ENCODE measurements at regions not wholly inside any gene's neighbourhood (a gene's known extent, or its start where the extent isn't known, plus 50 kb on each side); places are given as distances from the start of the nearest gene placed in this dataset.
"Not testable (repeated sequence)": the region's sequence is repeated elsewhere in the genome, so short reads cannot be mapped to it uniquely, and the experiment has no call there.

GRCh38 chr9:87785315-87785970 is 59.5 kb downstream of the CTSL start:
- Histone ChIP-seq H3K9ac (ENCODE audit: insufficient read depth in 1 of 2, low read depth in 2 of 2, low read length in 2 of 2) (peak overlapping the region in 1 of 2 experiments; percentile 56; a peak in 2 of 4 replicates), H2AFZ (ENCODE audit: low read depth, low read length) (peak overlapping the region; percentile 89), H3K27ac (ENCODE audit: extremely low read depth, low read depth, low read length) (peak overlapping the region; percentile 80), H3K4me2 (ENCODE audit: insufficient read depth, low read length) (peak overlapping the region; percentile 63), H3K4me1 (replicated peaks in 1 of 2; ENCODE audit: control insufficient read depth in 2 of 2, insufficient read depth in 2 of 2, low read length in 2 of 2) (peaks cover 6 to 38% of the 10 kb centered on the region in 2 experiments; a peak in 4 of 5 replicates)
- intact Hi-C loops (cut with micrococcal nuclease); H4K20me1 ChIP-seq (replicated peaks; ENCODE audit: control insufficient read depth, insufficient read depth, low read length); H3K9me1 ChIP-seq (ENCODE audit: control insufficient read depth, insufficient read depth, low read length); CTCF ChIA-PET (ENCODE audit: low intra/inter-chr PET ratio); H3K79me2 ChIP-seq (ENCODE audit: control insufficient read depth, insufficient read depth, low read length); in situ Hi-C loops (cut with MboI); BruUV-seq (replicated peaks); H3K27me3 ChIP-seq (ENCODE audit: control insufficient read depth in 2 of 2, insufficient read depth in 2 of 2, low read length in 2 of 2); H3K4me3 ChIP-seq; H3K36me3 ChIP-seq (ENCODE audit: control insufficient read depth, insufficient read depth, low read length); H3K9me3 ChIP-seq (replicated peaks; ENCODE audit: control insufficient read depth, insufficient read depth, low read depth, low read length); ATAC-seq; TF ChIP-seq TEAD4 (CRISPR knock-in tag; IDR thresholded peaks at IDR 0.05; ENCODE audit: borderline replicate concordance); JUND (IDR thresholded peaks at IDR 0.05; ENCODE audit: borderline replicate concordance, low read depth, low read length): not testable (repeated sequence)
- peak; percentile 63 for FAIRE-seq
- peak in 1 of 4 experiments; percentile 75 for DNase-seq (ENCODE audit: extremely low read depth in 1 of 4, low spot score in 3 of 4)
- WGBS (ENCODE audit: insufficient coverage, low coverage, missing lambda C conversion rate): 3% methylated on average over 6 of the region's 8 CpGs
- POLR2A ChIA-PET: interaction anchor here (0.5 kb wide), 1 partner anchor 12 kb away, joined by 3 read pairs; no protein-coding TSS in a partner anchor
- TF ChIP-seq SMAD4 (CRISPR knock-in tag; conservative IDR thresholded peaks at IDR 0.05): peak; percentile 47; the same call in 1 of the 2 replicates
- peak; percentile 36; the same call in 1 of the 2 replicates for TF ChIP-seq FOXA1 (IDR thresholded peaks at IDR 0.05; ENCODE audit: borderline replicate concordance)
- TF ChIP-seq ZFP1 (CRISPR knock-in tag; IDR thresholded peaks at IDR 0.05): peak; percentile 74
- peak; percentile 16; the same call in 1 of the 2 replicates for TF ChIP-seq SMARCA4 (IDR thresholded peaks at IDR 0.05)
- 0 out of 2 replicates have a peak, but pooled peaks have one; percentile 52 for TF ChIP-seq POLR2AphosphoS5 (IDR thresholded peaks at IDR 0.05; ENCODE audit: control insufficient read depth, insufficient read depth, low read depth, low read length)
- TF ChIP-seq NCOR1 (IDR thresholded peaks at IDR 0.05): peak; percentile 39; the same call in 1 of the 2 replicates
- TF ChIP-seq ZBTB11 (CRISPR knock-in tag; IDR thresholded peaks at IDR 0.05): peak in 1 of 3 experiments; percentile 42; a peak in 1 of 6 replicates
- TF ChIP-seq TEAD4 (IDR thresholded peaks at IDR 0.05; ENCODE audit: low read length): peak; percentile 85
- TF ChIP-seq TAL1 (IDR thresholded peaks at IDR 0.05): peak; percentile 54; the same call in 1 of the 2 replicates
- peak; percentile 33; the same call in 2 of the 3 replicates for TF ChIP-seq JUND (tag; IDR thresholded peaks at IDR 0.05; ENCODE audit: borderline replicate concordance, low read depth, low read length)
- TF ChIP-seq MNT (conservative IDR thresholded peaks at IDR 0.05): 0 out of 4 replicates have a peak, but pooled peaks of 1 of the 2 experiments have one; percentile 37
- peak; percentile 62; the same call in 1 of the 2 replicates for TF ChIP-seq EP300 (IDR thresholded peaks at IDR 0.05; ENCODE audit: low read length)
- TF ChIP-seq BHLHE40 (IDR thresholded peaks at IDR 0.05; ENCODE audit: low read length): 0 out of 2 replicates have a peak, but pooled peaks have one; percentile 16
- 0 out of 2 replicates have a peak, but pooled peaks have one; percentile 21 for TF ChIP-seq NFIC (IDR thresholded peaks at IDR 0.05)
- peak; percentile 41 for TF ChIP-seq DPF2 (IDR thresholded peaks at IDR 0.05)
